H1 (cell line): ENCODE measurements at regions not wholly inside any gene's neighbourhood (a gene's known extent, or its start where the extent isn't known, plus 50 kb on each side); places are given as distances from the start of the nearest gene placed in this dataset.

Source experiments
- CTCF ChIA-PET: fragments of 300-600 bp; sonication (Branson Sonifier 250); formaldehyde crosslinking; loops from one replicate; lab custom pipeline; 2021; ENCODE audit not compliant: partially characterized antibody; lab: Charles Lee
- POLR2A ChIA-PET: fragments of 300-600 bp; sonication (Branson Sonifier 250); formaldehyde crosslinking; loops from one replicate; lab custom pipeline; 2021; ENCODE audit warnings: inconsistent platforms; ENCODE audit not compliant: partially characterized antibody; lab: Charles Lee
- DNase-seq, 2 experiments: peaks; one replicate each; pipeline versions ENCODE4 v3.0.0 to v3.0.0-alpha.2; 2010 to 2022; ENCODE audit warnings: low spot score in 2 of 2, low read depth in 1 of 2, mixed read lengths in 1 of 2
- FAIRE-seq: peaks from 2 replicates; lab custom pipeline; 2011; peaks lifted over from hg19 to GRCh38; lab: Jason Lieb, UNC
- H2AFZ ChIP-seq: 2 replicates; pipeline ENCODE4 v1.8.1; 2012; ENCODE audit warnings: low read length, inconsistent platforms
- H2AK5ac ChIP-seq: 2 replicates; pipeline ENCODE4 v1.6.1; 2013; ENCODE audit warnings: low read depth, low read length
- H2BK120ac ChIP-seq: replicated peaks from 2 replicates; pipeline ENCODE3; 2013; ENCODE audit warnings: low read depth, low read length, inconsistent platforms
- H2BK12ac ChIP-seq: 2 replicates; pipeline ENCODE4 v1.6.1; 2013; ENCODE audit warnings: low read depth, low read length
- H2BK15ac ChIP-seq: 2 replicates; pipeline ENCODE4 v1.6.1; 2013; ENCODE audit warnings: low read length
- H2BK20ac ChIP-seq: 2 replicates; pipeline ENCODE4 v1.6.1; 2013; ENCODE audit warnings: low read length
- H2BK5ac ChIP-seq: 2 replicates; pipeline ENCODE4 v1.6.1; 2013; ENCODE audit warnings: low read depth, low read length
- H3K14ac ChIP-seq: 2 replicates; pipeline ENCODE4 v1.6.1; 2013; ENCODE audit warnings: inconsistent platforms; ENCODE audit not compliant: insufficient read length
- H3K18ac ChIP-seq: 2 replicates; pipeline ENCODE4 v1.6.1; 2013; ENCODE audit warnings: low read length; ENCODE audit errors: extremely low read depth
- H3K23ac ChIP-seq: 2 replicates; pipeline ENCODE4 v1.6.1; 2013; ENCODE audit warnings: inconsistent platforms; ENCODE audit not compliant: insufficient read length
- H3K23me2 ChIP-seq: 2 replicates; pipeline ENCODE4 v1.6.1; 2013; ENCODE audit warnings: low read depth, low read length
- H3K27ac ChIP-seq: 2 replicates; pipeline ENCODE4 v1.6.1; 2011; ENCODE audit warnings: low read depth, low read length, inconsistent platforms
- H3K27me3 ChIP-seq, 4 experiments: replicated peaks in 1 of 4; 1 replicate in 1 of 4; 2 replicates in 3 of 4; pipeline versions ENCODE4 v1.6.1 to v1.8.1; 2011 to 2013; ENCODE audit warnings: low read length in 3 of 4, mild to moderate bottlenecking in 3 of 4, inconsistent platforms in 2 of 4, mixed read lengths in 2 of 4, moderate library complexity in 1 of 4; ENCODE audit not compliant: control insufficient read depth in 3 of 4, insufficient read depth in 3 of 4; ENCODE audit errors: extremely low read depth in 1 of 4
- H3K36me3 ChIP-seq, 4 experiments: 2 replicates each; pipeline versions ENCODE4 v1.6.1 to v1.8.1; 2011 to 2013; ENCODE audit warnings: mild to moderate bottlenecking in 4 of 4, low read length in 3 of 4, moderate library complexity in 2 of 4, control low read depth in 1 of 4, inconsistent platforms in 1 of 4; ENCODE audit not compliant: insufficient read depth in 4 of 4, control insufficient read depth in 2 of 4
- H3K4ac ChIP-seq: replicated peaks from 2 replicates; pipeline ENCODE3; 2013; ENCODE audit warnings: low read length, low read depth, mixed read lengths, inconsistent platforms; ENCODE audit not compliant: insufficient read length
- H3K4me1 ChIP-seq, 4 experiments: replicated peaks in 1 of 4; 1 replicate in 1 of 4; 2 replicates in 3 of 4; pipeline versions ENCODE4 v1.6.1 to v1.8.1; 2011 to 2013; ENCODE audit warnings: low read length in 3 of 4, inconsistent platforms in 2 of 4, mixed read lengths in 1 of 4; ENCODE audit not compliant: insufficient read depth in 4 of 4, control insufficient read depth in 3 of 4
- H3K4me2 ChIP-seq, 2 experiments: 2 replicates each; pipeline versions ENCODE4 v1.6.1 to v1.8.1; 2011 to 2013; ENCODE audit warnings: low read depth in 2 of 2, low read length in 2 of 2, control low read depth in 1 of 2, inconsistent platforms in 1 of 2, mild to moderate bottlenecking in 1 of 2; ENCODE audit not compliant: insufficient read depth in 1 of 2
- H3K4me3 ChIP-seq, 4 experiments: fragments of 200-600, 300-600 bp in 1 of 4; sonication (generic), shearing (Covaris generic), sonication (Bioruptor Twin) in 1 of 4; 2 replicates each; pipeline versions ENCODE4 v1.5.1 to v1.8.1; 2011 to 2016; ENCODE audit warnings: low read length in 4 of 4, low read depth in 3 of 4, control low read depth in 2 of 4, inconsistent platforms in 2 of 4, mild to moderate bottlenecking in 2 of 4, mixed read lengths in 1 of 4, moderate library complexity in 1 of 4; ENCODE audit not compliant: insufficient read depth in 2 of 4; ENCODE audit errors: extremely low read depth in 1 of 4
- H3K56ac ChIP-seq: replicated peaks from 2 replicates; pipeline ENCODE3; 2013; ENCODE audit warnings: low read depth, mild to moderate bottlenecking, mixed read lengths, low read length, inconsistent platforms; ENCODE audit not compliant: insufficient read length
- H3K79me1 ChIP-seq: 2 replicates; pipeline ENCODE4 v1.6.1; 2013; ENCODE audit warnings: low read depth, low read length, control low read depth
- H3K79me2 ChIP-seq, 2 experiments: 2 replicates each; pipeline versions ENCODE4 v1.6.1 to v1.8.1; 2012 to 2013; ENCODE audit warnings: low read length in 2 of 2, mild to moderate bottlenecking in 2 of 2, inconsistent platforms in 1 of 2; ENCODE audit not compliant: insufficient read depth in 2 of 2, control insufficient read depth in 1 of 2
- H3K9ac ChIP-seq, 4 experiments: replicated peaks in 1 of 4; 1 replicate in 1 of 4; 2 replicates in 3 of 4; pipeline versions ENCODE4 v1.6.1 to v1.8.1; 2011 to 2013; ENCODE audit warnings: low read depth in 3 of 4, low read length in 3 of 4, control low read depth in 2 of 4, mild to moderate bottlenecking in 2 of 4, moderate library complexity in 2 of 4, inconsistent platforms in 1 of 4; ENCODE audit errors: extremely low read depth in 1 of 4
- H3K9me3 ChIP-seq, 2 experiments: 2 replicates each; pipeline versions ENCODE4 v1.6.1 to v1.8.1; 2012 to 2013; ENCODE audit warnings: mild to moderate bottlenecking in 2 of 2, moderate library complexity in 2 of 2, control low read depth in 1 of 2, inconsistent platforms in 1 of 2, low read depth in 1 of 2, low read length in 1 of 2, mixed read lengths in 1 of 2; ENCODE audit not compliant: insufficient read depth in 2 of 2
- H4K20me1 ChIP-seq, 2 experiments: replicated peaks in 1 of 2; 2 replicates each; pipeline versions ENCODE3 to v1.8.1; 2011 to 2013; ENCODE audit warnings: inconsistent platforms in 2 of 2, low read length in 2 of 2, mild to moderate bottlenecking in 1 of 2; ENCODE audit not compliant: insufficient read depth in 2 of 2, control insufficient read depth in 1 of 2
- H4K5ac ChIP-seq: 2 replicates; pipeline ENCODE4 v1.6.1; 2013; ENCODE audit warnings: low read length, low read depth, mixed read lengths, inconsistent platforms; ENCODE audit not compliant: insufficient read length
- H4K8ac ChIP-seq: 2 replicates; pipeline ENCODE4 v1.8.0; 2013; ENCODE audit warnings: mild to moderate bottlenecking, moderate library complexity, low read length, inconsistent platforms; ENCODE audit not compliant: insufficient read depth; ENCODE audit errors: extremely low read depth
- H4K91ac ChIP-seq: replicated peaks from 2 replicates; pipeline ENCODE3; 2013; ENCODE audit warnings: low read length, mixed read lengths, inconsistent platforms; ENCODE audit not compliant: insufficient read length
- ATF2 ChIP-seq: IDR thresholded peaks from 2 replicates; pipeline ENCODE4 v1.6.1; 2012; ENCODE audit warnings: low read length, inconsistent platforms
- ATF3 ChIP-seq: IDR thresholded peaks from 2 replicates; pipeline ENCODE4 v1.6.1; 2011; ENCODE audit warnings: low read depth, mild to moderate bottlenecking, low read length; ENCODE audit not compliant: insufficient read depth
- CHD2 ChIP-seq: IDR thresholded peaks from 2 replicates; pipeline ENCODE4 v1.6.1; 2012; ENCODE audit warnings: low read length, improper control_type of control experiment
- HDAC6 ChIP-seq: IDR thresholded peaks from one replicate; pipeline ENCODE4 v1.7.1; 2012; ENCODE audit warnings: low read depth, mild to moderate bottlenecking, inconsistent platforms, low read length, moderate library complexity
- PHF8 ChIP-seq: fragments of 200-600 bp; sonication (generic); conservative IDR thresholded peaks from 2 replicates; pipeline ENCODE4 v1.7.1; 2012; ENCODE audit warnings: low read depth, mild to moderate bottlenecking, inconsistent platforms, low read length, moderate library complexity
- SIN3A ChIP-seq, 2 experiments: IDR thresholded peaks in 1 of 2; conservative IDR thresholded peaks in 1 of 2; 2 replicates each; pipeline ENCODE4 v1.6.1; 2011 to 2012; ENCODE audit warnings: low read length in 2 of 2, improper control_type of control experiment in 1 of 2, low read depth in 1 of 2, mild to moderate bottlenecking in 1 of 2
- SIRT6 ChIP-seq: IDR thresholded peaks from one replicate; pipeline ENCODE4 v1.7.1; 2012; ENCODE audit warnings: low read length, inconsistent platforms
- SIX5 ChIP-seq: IDR thresholded peaks from 2 replicates; pipeline ENCODE4 v1.6.1; 2011; ENCODE audit warnings: mild to moderate bottlenecking, low read depth, low read length
- TAF1 ChIP-seq: IDR thresholded peaks from 2 replicates; pipeline ENCODE4 v1.6.1; 2011; ENCODE audit warnings: mild to moderate bottlenecking, low read depth, low read length
- WGBS, 2 experiments: shearing (Covaris generic) in 1 of 2; methylation state at CpG; one replicate each; pipeline versions ENCODE4 v1.1.6 to v1.1.7; 2013 to 2015; ENCODE audit warnings: low lambda C conversion rate in 2 of 2, mixed read lengths in 2 of 2, inconsistent platforms in 1 of 2, low coverage in 1 of 2, missing lambda C conversion rate in 1 of 2; ENCODE audit not compliant: insufficient replicate concordance in 2 of 2, insufficient coverage in 1 of 2, insufficient read length in 1 of 2; ENCODE audit errors: extremely low coverage in 1 of 2, missing lambda C conversion rate in 1 of 2; 5-methylcytosine and 5-hydroxymethylcytosine counted together

GRCh38 chr6:167705211-167705750 lies 121.4 kb upstream of the AFDN start:
- 97% methylated on average over 24 of the region's 26 CpGs; no CpG with 5 or more reads in 1 of the 2 experiments for WGBS, 2 experiments
- Histone ChIP-seq H3K4me2 (no peak overlapping the region), H3K79me1 (no peaks in the 10 kb centered on the region), H2BK12ac (no peak overlapping the region), H3K9ac (no peak overlapping the region), H2BK15ac (no peak overlapping the region), H3K23me2 (no peaks in the 10 kb centered on the region), H2BK20ac (no peak overlapping the region), H3K27me3 (no peaks in the 10 kb centered on the region; a peak in 1 of 7 replicates), H2AFZ (no peak overlapping the region), H4K8ac (no peak overlapping the region), H3K4ac (no peak overlapping the region), H4K91ac (no peak overlapping the region), H3K36me3 (no peaks in the 10 kb centered on the region), H3K79me2 (no peaks in the 10 kb centered on the region), H3K27ac (no peak overlapping the region), H2BK5ac (no peak overlapping the region), H3K9me3 (no peaks in the 10 kb centered on the region), H3K23ac (no peak overlapping the region), H3K14ac (no peak overlapping the region), H2AK5ac (no peak overlapping the region), H3K4me1 (peaks cover 0 to under 1% (median 0%) of the 10 kb centered on the region in 4 experiments; a peak in 2 of 7 replicates), H3K56ac (no peak overlapping the region), H4K5ac (no peak overlapping the region), H3K4me3 (no peak overlapping the region), H2BK120ac (no peak overlapping the region), H3K18ac (no peak overlapping the region), H4K20me1 (no peaks in the 10 kb centered on the region)
- FAIRE-seq (no peak), DNase-seq (no peak)
- no peak for TF ChIP-seq TAF1
- TF ChIP-seq ATF3 = no peak
- TF ChIP-seq CHD2 = no peak
- no peak for TF ChIP-seq ATF2
- TF ChIP-seq SIN3A (conservative IDR thresholded peaks at IDR 0.05 in 1 of 2, IDR thresholded peaks at IDR 0.05 in 1 of 2; ENCODE audit: low read depth in 1 of 2, low read length in 2 of 2) = no peak
- TF ChIP-seq SIX5 = no peak
- no peak for TF ChIP-seq SIRT6
- TF ChIP-seq HDAC6 = no peak
- TF ChIP-seq PHF8 = no peak
- ChIA-PET CTCF (interaction anchor here (0.6 to 1.7 kb wide), 2 partner anchors 11 to 257 kb away, joined by 3 to 6 read pairs; no protein-coding TSS in a partner anchor), POLR2A (interaction anchor here (0.7 kb wide), 1 partner anchor 31 kb away, joined by 3 read pairs; no protein-coding TSS in a partner anchor)
